HG02759 (cell line): ENCODE measurements at regions not wholly inside any gene's neighbourhood (a gene's known extent, or its start where the extent isn't known, plus 50 kb on each side); places are given as distances from the start of the nearest gene placed in this dataset.
"Not testable (repeated sequence)": the region's sequence is repeated elsewhere in the genome, so short reads cannot be mapped to it uniquely, and the experiment has no call there.

ENCODE experiments used
- ATAC-seq: cut with Tn5 transposase; IDR thresholded peaks from one replicate; pipeline ENCODE4 v1.9.1; 2021; ENCODE audit warnings: mild to moderate bottlenecking, moderate library complexity; ENCODE audit not compliant: unreplicated experiment

DNA sequence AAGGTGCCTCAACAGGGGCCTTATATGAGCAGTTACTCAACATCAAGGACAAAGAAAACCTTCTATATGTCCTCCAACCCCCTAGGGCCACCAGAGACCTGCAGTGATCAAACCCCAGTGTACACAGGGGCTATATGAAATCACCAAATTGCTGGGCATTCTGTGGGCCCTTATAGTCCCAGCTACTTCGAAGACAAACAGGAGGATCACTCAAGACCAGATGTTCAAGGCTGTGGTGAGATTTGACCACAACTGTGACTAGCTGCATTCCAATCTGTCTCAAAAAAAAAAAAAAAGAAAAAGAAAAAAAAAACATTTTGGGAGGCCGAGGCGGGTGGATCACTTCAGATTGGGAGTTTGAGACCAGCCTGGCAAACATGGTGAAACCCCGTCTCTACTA, 51.0 kb upstream of the PRB2 start:
- ATAC-seq = no peak

DNA sequence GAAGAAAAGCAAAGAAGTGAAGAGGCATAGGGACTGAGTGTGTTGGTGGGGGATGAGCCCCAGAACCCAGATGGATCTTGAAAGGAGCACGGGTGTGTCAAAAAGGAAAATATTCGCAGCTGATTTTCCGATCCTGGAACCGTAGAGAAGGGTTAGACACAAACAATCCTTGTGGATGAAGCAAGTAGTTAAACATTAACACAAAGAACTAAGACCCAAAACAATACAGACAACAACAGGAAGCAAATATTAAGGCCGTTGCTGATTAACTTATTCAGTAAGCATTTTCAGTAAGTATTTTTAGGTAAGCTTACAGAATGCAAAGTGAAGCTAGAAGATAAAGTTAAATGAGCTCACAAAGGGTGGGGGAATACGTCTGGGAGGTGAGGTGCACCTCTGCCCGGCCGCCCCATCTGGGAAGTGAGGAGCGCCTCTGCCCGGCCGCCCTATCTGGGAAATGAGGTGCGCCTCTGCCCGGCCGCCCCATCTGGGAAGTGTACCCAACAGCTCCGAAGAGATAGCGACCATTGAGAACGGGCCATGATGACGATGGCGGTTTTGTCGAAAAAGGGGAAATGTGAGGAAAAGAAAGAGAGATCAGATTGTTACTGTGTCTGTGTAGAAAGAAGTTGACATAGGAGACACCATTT, 62.8 kb upstream of the PRB2 start:
- no peak for ATAC-seq

DNA sequence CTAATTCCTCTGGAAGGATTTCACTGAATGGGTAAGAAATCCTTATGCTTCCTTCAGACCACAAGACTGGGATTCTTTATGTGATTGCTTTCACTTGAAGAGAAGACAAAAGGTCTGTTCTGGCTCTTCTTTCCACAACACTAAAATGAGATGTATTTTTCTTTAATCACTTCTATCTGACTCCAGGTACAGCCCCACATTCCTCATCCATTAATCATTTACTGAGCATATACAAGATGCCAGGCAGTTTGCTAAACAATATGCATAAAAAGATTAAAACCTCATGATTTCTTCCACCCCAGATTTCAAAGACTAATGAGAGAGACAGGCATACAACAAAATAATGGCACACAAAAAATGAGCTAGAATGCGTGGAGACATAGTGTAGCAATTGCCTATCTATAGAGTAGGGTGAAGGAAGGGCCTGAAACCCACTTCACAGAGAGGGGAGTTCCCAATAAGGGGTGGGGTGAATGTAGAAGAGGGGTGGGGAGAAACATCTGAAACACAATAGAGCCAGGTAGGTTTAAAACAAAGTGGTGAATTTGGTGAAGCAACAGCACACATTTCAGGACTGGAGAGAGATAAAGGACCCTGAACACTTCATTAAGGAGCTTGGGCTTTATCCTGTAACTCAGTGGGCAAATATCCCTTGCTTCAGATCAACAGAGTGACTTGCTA, 65.1 kb upstream of the PRB2 start:
- no peak for ATAC-seq

DNA sequence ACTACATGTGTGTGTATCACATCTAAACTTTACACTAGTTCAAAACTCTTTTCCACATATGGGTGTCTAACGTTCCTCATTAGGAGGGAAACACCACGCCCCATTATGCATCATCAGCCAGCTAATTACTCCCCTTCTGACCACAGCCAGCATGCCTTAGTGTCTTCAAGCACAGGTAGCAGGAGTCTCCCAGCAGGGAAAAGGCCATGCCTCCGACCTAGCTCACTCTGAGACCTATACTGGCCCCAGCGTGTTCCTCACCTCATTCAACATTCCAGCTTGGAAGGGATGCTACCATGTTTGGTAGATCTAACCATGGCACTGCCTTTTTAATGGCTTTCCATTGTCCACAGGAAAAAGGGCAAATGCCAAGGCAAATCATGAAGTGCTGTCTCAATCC, 66.1 kb upstream of the PRB2 start:
- ATAC-seq = no peak

DNA sequence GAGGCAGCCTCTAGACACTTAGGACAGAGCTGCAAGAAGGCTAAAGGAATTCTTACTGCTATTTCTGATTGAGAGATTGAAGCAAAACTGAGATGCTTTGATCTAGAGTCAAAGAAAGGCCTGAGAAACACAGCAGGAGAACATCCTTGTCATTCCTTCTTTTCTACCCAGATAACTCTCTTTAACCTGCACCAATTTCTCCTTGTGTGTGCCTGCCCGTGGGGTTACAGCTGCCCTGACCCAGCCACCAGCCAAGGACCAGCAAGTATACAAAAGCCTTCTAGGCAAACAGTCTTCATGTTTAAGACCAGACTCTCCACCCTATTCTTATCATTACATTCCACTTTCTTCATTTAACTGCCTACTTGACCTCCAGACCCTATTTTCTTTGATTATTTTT, 81.7 kb upstream of the PRB2 start:
- no peak for ATAC-seq

DNA sequence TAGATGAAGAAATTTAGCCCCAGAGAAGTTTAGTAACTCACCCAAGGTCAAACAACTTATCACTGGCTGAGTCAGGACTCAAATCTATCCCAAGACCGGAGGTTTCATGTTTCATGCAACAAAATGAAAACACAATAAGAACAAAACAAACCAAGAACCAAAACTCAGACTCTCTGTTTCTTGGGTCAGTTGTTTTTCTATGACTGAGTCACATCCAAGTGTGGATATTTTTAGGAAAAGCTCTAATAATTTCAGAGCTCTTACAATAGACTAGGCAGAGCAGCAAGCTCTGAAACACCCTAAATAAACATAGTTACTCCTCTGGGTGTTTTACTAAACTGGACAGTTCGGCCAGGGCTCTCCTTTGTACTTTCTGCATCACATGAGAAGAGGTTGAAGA, 87.6 kb upstream of the PRB2 start:
- ATAC-seq = no peak

DNA sequence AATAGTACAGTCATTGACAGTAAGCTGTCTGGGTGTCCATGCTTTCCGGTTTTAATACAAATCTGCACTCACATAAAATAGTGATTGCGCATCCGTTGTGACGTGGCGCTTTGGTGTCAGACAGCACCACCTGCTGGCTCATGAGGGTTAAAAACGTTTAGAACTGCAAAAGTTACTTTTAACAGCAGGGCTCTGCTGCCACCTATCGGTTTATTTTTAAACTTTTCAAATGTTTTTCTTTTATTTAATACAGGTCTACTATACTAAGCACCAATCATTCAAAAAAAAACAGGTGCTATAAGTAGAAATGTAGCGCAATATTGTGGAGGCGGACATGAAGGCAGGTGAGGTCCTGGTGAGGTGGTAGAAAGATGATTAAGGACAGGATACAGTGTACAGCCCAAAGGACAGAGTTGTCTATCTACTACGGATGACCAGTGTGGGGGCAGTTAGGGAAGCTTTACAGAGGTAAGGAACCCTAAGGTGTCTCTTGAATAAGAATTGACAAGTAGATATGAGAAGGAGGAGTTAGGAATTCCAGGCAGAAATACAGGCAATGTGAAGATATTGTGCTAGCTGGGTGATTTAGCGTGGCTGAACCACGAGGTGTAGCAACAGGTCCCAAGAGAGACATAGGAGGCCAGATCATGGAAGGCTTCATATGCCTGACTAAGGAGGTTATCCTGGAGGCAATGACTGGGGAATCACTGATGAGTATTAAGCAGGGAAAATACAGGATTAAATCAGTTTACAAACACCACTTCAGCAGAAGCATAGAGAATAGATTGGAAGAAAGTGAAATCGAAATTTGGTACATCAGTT, 91.5 kb upstream of the PRB2 start:
- ATAC-seq = peak; percentile 82

DNA sequence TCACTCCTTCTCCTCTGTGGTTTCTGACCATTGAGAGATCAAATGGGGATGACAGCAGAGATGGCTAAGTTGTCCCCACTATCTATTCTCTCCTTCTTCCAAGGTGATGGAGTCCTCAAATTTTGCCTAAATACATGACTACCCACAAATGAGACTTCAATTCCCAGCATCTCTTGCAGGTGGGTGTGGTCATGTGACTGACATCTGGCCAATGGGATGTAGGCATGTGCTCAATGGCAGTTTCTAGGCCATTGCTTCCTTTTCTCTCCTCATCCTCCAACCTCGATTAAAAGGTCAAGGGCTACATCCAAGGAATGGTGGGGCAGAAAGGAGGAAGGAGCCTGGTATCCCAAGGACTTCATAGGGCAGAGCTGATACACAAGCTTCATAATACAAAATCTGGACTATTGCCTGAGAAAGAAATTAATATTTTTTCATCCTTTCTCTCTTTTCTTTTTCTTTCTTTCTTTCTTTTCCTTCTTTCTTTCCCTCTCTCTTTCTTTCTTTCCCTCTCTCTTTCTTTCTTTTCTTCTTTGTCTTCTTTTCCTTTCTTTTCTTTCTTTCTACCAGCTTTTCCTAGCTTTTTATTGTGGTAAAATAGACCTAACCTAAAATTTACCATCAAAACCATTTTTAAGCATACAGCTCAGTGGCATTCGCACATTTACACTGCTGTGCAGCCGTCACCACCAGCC, 100.9 kb upstream of the PRB2 start:
- no peak for ATAC-seq

DNA sequence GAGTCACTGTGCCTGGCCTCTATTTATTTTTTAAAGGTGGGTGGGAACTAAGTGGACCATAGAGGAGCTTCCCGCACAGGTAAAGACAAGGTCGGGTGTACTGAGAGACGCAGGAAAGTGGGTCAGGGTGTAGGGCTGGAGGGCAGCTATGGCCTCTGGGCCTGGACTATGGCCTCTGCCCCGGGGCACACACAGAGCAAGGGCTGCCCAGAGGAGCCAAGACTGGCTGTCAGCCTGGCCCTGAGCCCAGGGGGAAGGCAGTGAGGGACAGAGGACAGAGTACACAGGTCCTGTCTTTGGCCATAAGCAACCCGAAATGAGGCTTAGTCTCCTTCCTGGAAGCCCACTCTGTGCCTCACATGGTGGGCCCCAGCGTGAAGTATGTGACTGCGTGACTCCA, 102.1 kb upstream of the PRB2 start:
- ATAC-seq = no peak

DNA sequence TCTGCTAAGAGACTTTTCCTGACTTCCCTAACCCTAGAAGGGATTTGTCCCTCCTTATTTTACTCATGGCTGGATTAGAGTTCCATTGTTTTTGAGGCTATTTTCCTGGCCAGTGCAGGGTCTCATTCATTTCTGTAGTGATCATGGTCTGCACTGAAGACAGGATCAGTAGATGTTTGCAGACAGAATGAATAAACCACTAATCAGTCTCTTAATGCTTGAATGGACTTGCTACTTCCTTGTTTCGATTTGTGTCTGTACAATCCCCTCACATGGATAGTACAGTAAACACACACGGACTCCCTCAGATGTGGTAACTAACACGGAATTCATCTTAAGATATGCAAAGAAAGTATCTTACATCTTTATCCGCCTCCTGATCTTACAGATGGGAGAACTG, 102.6 kb upstream of the PRB2 start:
- peak; percentile 81 for ATAC-seq

DNA sequence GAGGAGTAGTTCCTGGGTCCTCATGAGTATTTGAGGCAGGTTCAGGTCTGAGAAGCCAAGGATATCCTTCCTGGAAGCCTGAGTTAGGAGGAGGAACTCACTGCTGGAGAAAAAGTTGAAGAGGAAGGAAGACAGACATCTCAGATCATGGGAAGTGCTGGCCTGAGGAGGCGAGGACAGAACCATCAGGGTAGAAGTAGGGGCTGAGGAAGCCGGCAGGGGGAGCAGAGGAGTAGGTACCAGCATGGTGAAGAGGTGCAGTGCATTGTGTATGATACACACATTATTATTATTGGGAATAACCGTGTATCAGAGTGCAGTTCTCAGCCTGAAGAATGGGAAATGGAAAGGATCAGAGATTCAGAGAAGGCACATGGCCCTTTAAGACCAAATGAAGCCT, 103.2 kb upstream of the PRB2 start:
- not testable (repeated sequence) for ATAC-seq

DNA sequence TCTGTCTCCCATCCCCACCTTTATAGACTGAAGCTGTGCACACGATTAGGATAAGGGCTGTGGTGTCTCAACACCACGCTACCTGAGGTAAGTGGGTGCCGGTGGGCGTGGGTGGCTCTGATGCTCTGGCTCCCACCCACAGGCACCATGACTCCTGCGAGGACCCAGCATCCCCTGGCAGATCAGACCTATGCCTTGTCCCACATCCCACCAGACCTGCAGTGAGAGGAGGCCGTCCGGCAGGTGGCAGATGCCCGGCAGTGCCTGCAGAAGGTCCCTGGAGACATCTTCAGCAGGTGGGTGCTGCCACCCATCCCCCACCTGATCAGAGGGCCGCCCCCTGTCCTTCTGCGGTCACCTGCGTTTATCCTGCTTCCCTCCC, 104.4 kb upstream of the PRB2 start:
- ATAC-seq = no peak

DNA sequence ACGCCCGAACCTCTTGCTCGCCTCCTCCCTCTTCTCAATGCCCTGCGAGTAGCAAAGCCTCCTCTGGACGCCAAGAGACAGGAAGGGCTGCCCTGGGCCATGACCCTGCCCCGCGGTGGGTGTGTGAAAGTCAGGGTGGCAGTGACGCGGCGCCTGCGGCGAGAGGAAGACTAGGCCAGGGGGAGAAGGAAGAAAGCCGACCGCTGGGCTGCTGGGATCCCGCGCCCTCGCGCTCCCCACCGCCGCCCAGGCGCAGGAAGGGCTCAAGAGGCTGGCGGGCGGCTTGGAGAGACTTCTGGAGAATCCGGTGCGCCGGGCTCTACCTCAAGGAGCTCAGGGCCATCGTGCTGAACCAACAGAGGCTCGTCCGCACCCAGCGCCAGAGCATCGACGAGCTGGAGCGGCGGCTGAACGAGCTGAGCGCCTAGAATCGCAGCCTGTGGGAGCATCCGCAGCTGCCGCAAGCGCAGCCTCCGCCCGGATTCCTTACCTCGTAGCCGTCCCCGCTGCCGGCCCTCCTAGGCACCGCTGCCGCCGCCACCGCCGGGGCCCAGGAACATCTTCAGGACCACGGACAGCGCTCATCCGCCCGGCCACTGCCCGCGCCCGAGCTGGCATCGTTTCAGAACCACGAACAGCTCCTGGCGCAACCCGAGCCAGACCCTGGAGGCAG, 105.0 kb upstream of the PRB2 start:
- no peak for ATAC-seq

DNA sequence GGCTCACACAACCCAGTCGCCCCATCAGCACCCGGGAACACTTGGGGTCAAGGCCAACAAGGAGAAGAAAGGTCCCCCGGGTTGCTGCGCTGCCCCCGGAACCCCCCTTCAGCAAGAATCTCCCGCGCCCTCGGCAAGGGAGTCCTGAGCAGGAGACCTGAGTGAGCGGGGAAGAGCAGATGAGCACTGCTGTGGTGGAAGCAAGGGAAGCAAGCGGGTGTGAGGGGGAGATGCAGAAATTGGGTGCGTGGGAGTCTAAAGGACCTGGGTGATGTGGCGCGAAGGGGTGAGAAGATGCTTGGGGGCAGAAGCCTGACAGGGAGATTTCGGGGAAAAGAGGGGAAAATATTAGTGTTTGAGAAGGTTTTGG, 105.5 kb upstream of the PRB2 start:
- ATAC-seq = no peak

DNA sequence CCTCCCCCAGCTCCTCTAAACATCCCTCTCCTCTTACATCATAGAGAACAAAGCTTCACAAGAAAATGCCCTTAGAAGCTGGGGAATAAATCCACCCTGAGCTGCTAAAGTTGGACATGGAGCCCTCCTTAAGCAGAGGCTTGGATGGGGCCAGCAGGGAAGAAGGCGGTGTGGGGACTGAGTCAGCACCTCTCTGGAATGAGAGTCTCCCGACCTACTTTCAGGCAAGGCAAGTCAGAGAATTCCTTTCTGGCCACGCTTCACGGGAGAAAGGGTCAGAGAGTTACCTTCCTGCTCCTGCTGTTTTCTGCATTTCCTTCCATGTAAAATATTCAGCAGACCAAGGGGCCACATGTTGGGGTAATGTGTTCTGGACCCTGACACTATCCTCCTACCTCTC, 113.3 kb upstream of the PRB2 start:
- no peak for ATAC-seq

DNA sequence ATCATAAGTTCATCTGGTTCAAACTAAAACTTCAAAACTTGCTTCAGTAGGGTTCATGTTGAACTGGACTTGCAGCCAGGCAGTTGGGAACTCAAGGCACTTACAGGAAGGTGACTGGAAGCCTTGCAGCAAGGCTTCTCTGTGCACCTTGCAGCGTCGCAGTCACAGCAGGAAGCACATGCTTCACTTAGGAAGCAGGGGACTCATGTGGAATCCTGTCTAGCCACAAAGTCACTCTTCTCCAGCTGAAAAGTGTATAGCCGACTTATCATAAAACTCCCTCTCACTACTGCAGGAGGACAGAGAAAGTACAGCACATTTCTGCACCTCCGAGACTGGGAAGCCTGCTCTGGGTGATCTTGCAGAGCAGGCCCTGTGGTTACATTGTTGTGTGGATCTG, 114.0 kb upstream of the PRB2 start:
- no peak for ATAC-seq

DNA sequence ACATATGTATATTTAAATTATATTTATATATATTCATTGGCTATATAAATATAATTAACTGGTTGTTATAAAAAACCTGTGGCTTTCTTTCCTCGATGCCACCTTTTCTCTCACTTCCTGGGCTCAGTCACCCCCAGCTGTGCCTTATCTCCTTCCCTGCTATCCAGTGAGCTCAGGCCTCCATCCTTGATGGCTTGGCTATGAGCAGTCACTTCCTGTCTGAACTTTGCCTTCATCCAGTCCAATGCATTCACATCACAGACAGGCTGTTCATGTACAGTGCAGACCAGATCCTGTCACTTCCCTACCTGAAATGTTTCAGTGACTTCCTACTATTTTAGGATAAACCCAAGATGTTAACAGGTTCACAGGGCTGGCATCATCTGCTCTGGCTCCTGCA, 115.3 kb upstream of the PRB2 start:
- ATAC-seq = no peak

DNA sequence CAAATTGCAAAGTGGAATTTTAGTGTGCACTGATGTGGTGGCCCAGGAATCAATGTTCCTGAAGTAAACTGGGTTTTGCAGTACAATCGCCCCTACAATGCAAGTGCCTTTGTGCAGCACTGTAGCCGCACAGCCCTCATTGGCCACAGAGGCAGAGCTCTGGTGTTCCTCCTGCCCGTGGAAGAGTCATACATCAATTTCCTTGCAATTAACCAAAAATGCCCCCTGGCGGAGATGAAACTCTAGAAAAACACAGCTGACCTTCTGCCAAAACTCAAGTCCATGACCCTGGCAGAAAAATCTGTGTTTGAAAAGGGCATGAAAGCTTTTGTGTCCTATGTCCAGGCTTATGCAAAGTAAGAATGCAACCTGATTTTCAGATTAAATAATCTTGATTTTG, 117.9 kb upstream of the PRB2 start:
- ATAC-seq = no peak

DNA sequence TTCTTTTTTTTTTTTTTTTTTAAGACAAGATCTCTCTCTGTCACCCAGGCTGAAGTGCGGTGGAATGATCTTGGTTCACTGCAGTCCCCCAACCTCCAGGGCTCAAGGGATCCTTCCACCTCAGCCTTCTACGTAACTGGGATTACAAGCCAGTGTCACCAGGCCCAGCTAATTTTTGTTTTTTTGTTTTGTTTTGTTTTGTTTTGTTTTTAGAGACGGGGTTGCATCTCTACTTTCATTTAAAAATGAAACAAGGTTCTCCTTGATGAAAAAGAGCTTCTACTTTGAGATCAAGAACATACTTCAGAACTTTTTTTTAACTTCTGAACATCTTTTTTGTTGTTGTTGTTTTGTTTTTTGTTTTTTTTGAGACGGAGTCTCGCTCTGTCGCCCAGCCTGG, 121.7 kb upstream of the PRB2 start:
- no peak for ATAC-seq

DNA sequence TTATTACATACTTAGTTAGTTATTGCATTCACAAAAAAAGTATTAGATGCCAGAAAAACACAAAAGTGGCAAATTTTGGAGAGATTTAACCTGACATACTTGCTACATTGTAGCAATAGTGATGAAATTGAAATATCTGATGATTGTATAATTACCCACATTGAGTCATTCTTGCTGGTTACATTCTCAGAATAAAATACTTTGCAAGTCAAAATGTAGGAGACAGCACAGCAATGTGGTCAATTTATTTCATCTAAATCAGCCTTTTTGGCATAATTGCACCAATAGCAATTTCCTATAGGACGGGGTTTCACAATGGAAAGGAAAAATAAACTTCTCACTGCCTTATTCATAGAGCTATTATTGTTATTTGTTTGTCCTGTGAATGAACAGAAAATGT, 125.0 kb upstream of the ETV6 start:
- ATAC-seq = no peak

DNA sequence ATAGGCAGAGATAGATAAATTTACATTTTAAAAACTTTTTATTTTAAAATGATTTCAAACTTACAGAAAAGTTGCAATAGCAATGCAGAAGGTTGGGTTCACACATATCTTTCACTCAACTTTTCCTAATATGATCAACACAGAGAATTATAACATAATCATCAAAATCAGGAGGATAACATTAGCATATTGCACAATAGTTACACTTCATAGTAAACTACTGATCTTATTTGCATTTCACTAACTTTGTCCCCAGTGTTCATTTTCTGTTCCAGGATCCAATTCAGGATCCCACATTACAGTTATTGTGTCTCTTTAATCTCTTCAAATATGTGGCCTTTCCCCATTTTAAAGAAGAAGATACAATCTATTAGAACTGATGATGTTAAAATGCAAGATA, 115.4 kb upstream of the ETV6 start:
- no peak for ATAC-seq
